HG03378 (cell line): ENCODE measurements at regions not wholly inside any gene's neighbourhood (a gene's known extent, or its start where the extent isn't known, plus 50 kb on each side); places are given as distances from the start of the nearest gene placed in this dataset.

Source experiments
- ATAC-seq: cut with Tn5 transposase; IDR thresholded peaks from one replicate; pipeline ENCODE4 v1.9.1; 2021; ENCODE audit warnings: mild to moderate bottlenecking, moderate library complexity; ENCODE audit not compliant: unreplicated experiment

DNA sequence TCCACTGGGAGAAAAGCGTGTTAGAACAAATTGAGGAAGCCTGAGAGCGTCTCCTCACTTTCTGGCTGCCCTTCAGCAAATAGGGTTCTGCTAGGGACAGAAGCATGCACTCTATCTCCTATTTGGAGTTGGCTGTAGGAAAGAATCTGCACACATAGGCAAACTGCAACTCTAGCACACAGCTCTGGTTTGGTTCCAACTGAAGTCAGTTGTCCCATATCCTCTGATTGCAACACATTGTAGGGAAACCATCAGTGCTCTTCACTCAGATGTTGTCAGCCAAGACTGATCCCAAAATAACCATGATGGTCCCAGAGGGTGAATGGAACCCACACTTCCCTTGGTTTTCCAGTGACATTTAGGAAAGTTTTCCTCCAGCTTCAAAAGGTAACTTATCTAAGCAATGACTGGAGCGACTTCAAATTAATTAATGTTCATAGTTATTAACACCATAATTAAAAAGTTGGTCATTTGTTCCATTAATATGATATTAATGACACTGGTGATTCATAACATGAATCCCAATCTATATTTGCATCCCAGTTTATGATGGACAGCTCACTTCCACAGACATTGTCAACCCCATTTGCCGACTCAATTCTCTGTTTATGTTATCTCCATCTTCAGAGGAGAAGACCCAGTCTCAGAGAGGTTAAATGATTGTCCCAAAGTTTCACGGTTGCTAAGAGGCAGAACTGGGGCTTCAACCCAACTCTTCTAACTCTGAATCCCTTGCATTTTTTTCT is 136.7 kb upstream of the ZNF462 start:
- ATAC-seq = no peak

GRCh38 chr9:106727969-106728368 is 135.0 kb upstream of the ZNF462 start:
- no peak for ATAC-seq

GRCh38 chr9:106728860-106729259 is 134.1 kb upstream of the ZNF462 start:
- ATAC-seq = no peak

- ATAC-seq = no peak
Observed at GRCh38 chr9:106731910-106732309, 131.1 kb upstream of the ZNF462 start.

DNA sequence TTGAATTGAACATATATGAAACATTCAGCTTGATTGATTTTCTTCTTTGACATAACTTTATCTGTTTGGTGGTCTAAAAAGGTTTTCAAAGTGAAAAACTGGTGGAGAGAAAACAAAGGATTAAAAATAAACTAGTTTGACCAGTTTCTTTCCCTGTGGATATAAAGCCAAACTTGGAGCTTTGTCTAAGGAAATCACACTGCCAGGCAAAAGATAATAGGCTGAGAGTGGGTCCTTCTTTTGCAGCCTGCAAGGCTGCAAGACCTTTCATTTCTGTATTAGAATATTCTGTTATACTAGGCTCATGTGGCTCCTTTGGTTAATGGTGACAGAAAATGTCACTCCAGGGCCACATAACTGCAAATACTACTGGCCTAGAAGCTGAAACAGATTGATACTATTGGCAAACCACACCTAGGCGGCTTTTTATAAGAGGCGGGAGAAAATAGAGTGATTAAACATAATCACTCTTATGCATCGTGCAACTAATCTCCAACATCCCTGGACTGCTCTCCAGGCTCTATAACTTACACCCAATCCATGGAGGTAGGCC is 129.1 kb upstream of the ZNF462 start:
- ATAC-seq = no peak

DNA sequence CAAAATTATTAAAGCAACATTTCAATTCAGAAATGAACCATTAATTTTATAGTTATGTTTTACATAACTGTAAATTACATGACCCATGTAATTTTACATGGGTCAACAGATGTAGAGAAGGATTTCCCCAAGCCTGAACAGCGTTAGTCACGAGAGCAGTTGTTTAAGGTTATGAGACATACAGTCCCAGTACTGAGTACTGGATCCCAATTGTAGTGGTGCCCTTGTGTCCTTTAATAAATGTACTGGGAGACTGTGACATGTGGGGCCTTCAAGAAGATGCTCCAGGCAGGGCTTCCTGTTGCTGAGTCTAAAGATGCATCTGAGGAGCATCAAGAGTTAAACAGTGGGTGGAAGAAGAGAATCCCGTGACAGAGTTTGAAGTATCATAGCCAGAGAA is 125.5 kb upstream of the ZNF462 start:
- no peak for ATAC-seq

GRCh38 chr9:106738109-106738508 is 124.9 kb upstream of the ZNF462 start:
- ATAC-seq = no peak

DNA sequence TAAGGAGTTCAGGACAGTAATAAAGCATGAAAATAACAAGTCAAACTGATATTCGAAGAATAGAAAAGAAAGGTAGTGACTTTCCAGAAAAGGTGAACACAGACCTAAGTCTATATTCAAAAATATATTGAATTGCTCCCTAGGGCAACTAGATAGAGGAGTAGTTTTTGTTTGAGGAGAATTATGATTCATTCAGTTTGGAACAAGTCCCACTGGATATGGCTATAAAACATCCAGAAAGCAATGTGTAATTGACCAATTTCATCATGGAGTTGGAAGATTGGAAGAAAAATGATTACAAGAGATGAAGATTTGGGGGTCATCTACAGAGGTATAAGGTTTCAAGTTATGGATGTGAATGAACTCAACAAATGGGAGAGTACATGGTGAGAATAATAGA is 117.5 kb upstream of the ZNF462 start:
- no peak for ATAC-seq

GRCh38 chr9:106745876-106746275 is 117.1 kb upstream of the ZNF462 start:
- ATAC-seq = no peak

- no peak for ATAC-seq
Observed at GRCh38 chr9:106751681-106752080, 111.3 kb upstream of the ZNF462 start.

DNA sequence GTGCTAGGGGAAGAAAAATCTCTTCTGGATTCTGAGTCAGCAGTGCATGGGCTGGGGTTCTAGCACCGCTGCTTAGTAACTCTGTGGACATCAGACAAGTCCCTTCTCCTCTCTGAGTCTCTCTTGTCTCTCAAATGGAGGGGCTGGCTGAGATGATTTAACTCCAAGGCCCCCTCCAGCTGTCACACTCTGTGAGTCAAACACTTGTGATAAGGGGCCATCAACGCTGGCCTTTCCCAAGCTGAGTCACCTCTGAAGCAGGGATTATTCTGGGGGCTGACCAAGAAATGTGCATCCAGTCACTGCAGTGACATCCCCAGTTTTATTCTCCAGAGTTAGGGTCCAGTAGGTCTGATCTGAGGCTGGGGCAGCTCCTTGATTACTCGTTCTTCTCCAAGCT is 110.4 kb upstream of the ZNF462 start:
- ATAC-seq = peak; percentile 3

DNA sequence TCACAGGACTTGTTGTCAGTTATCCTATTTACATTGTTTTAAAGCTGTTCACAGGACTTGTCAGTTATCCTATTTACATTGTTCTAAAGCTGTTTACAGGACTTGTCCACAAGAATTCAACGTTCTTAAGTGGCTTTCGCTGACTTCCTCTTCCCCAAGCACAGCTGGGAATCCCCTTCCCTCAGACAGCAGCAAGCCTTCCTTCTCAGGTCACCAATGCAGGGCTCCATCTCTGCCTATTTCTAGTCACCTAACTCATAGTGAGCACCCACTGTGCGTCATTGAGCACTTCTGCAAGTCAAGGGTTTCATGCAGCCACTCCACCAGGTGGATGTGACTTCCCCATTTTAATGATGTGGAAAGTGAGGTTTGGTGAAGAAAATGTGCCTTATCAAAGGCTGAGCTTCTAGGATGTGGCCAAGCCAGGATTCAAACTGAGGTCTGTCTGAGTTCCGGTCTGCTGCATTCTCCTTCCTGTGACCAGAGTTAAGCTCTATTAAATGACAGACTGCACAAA is 109.8 kb upstream of the ZNF462 start:
- ATAC-seq = peak; percentile 94

DNA sequence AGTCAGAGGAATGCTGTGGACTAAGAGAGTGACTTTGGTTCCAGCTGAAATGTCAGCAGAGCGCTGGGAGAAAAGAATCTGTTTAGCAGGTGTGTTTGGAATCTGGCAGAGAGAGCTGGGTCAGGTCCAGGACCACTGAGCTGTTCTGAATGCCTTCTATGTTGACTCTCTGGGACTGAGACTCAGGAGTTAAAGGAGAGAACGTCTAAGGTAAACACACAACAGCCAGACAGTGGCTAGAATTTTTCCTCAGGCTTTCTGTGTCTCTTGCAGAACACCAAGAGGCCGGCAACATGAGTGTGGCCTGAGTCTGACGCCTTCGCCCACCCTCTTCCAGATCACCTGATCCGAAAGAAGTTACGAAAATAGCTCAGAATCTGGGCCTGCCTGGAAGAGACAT is 107.2 kb upstream of the ZNF462 start:
- no peak for ATAC-seq

DNA sequence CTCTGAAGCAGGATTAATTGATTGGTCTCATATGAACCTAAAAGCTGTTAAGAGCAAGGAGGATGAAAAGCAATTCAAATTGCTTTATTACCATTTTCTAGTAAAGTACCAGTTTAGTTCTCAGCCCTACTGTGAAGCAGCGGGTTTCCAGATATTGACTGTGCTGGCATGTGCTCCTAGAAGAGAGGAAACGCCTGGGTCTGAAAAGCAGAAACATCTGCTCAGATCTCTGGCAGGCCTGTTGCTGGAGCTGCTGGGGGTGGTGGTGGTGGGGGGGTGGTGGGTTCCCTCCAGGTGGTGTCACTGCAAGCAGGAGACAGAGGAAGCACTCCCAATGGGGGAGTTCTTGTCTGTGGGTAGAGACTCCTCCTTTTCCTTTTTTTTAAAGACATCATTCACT is 105.5 kb upstream of the ZNF462 start:
- no peak for ATAC-seq

- peak; percentile 95 for ATAC-seq
Observed at GRCh38 chr9:106758911-106759310, 104.1 kb upstream of the ZNF462 start.

- ATAC-seq = no peak
Observed at GRCh38 chr9:106761493-106761892, 101.5 kb upstream of the ZNF462 start.

- ATAC-seq = no peak
Observed at GRCh38 chr9:106766616-106767015, 96.3 kb upstream of the ZNF462 start.

GRCh38 chr9:106769331-106769730 is 93.6 kb upstream of the ZNF462 start:
- ATAC-seq = no peak

- ATAC-seq = no peak
Observed at GRCh38 chr9:106771608-106772007, 91.4 kb upstream of the ZNF462 start.

DNA sequence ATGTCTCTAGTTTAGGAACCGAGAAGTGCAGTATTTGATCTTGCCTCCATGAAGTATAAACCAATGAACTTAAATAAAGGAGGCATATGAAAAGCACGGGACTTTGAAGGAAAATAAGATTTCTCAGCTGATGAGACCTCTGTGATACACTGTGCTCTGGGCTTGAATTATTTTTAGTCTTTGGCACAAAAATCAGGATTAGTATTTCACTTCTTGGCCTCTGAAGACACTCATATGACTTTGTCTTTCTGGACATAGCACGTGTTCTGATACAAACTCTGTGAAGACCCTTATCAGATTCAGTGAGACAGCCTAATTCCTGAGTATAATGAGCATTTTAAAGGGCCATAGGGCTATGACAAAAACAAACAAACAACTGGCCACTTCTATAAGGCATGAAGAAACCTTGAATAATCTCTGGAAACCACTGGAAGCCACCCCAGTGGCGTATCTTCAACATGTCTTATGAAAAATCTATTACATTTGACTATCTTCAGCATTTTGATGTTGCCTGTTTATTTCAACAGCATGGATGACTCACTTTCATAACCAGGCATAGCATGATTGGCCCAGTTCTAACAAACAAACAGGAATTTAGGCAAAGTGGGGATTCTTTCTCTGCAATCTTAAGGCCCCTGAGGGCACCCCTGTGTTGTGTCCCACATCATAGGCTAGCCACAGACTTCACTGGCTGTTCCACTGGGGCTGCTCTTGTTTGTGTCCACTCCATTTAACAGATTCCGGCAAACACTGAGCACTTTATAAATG is 90.3 kb upstream of the ZNF462 start:
- no peak for ATAC-seq

DNA sequence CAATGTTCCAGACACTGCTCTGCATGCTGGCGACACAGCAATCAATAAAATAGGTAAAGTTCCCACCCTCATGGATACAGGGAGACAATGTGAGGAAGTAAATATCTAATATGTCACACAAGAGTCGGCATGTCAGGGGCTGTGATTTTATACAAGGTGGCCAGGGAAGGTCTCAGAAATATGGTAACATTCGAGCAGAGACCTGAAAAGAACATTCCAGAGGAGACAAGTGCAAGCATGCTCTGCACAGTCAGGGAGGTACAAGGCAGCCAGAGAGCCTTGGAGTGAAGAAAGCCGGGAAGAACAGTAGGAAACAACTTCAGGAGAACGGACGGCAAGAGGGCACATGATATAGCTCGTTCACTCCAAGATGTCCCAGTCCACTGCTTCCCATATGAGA is 89.2 kb upstream of the ZNF462 start:
- no peak for ATAC-seq

DNA sequence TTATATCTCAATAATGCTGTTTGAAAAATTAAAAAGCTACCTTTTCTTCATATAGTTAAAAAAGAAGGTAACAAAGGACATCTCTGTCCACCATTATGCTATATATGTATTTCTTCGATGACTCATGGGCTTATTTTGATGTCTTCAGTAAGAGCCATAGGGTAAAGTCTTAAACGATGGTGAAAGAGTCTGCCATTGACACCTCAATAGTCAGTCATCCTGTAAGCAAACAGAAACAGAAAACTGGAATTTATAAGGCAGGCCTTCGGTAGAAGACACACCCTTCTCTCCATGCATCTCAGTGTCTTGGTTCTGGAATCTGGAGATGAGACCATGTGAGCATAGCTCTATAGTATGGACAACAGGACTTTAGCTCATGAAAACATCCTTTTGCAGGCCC is 87.0 kb upstream of the ZNF462 start:
- no peak for ATAC-seq
